Astrocyte (in vitro differentiated cells and primary cell): ENCODE measurements at regions not wholly inside any gene's neighbourhood (a gene's known extent, or its start where the extent isn't known, plus 50 kb on each side); places are given as distances from the start of the nearest gene placed in this dataset.

Experiments used
- DNase-seq: peaks from one replicate; pipeline ENCODE4 v3.0.0-alpha.2; 2010; ENCODE audit warnings: low read depth
- FAIRE-seq: peaks from 2 replicates; lab custom pipeline; 2011; peaks lifted over from hg19 to GRCh38; lab: Jason Lieb, UNC
- H2AFZ ChIP-seq: 2 replicates; pipeline ENCODE4 v1.6.0; 2012; ENCODE audit warnings: low read depth, low read length, inconsistent platforms
- H3K27ac ChIP-seq: 2 replicates; pipeline ENCODE4 v1.5.1; 2011; ENCODE audit warnings: low read depth, low read length, inconsistent platforms
- H3K27me3 ChIP-seq: 2 replicates; pipeline ENCODE4 v1.6.0; 2011; ENCODE audit warnings: low read length, inconsistent platforms; ENCODE audit not compliant: insufficient read depth
- H3K36me3 ChIP-seq: 2 replicates; pipeline ENCODE4 v1.5.1; 2011; ENCODE audit warnings: low read length, inconsistent platforms; ENCODE audit not compliant: insufficient read depth
- H3K4me1 ChIP-seq: 2 replicates; pipeline ENCODE4 v1.5.1; 2011; ENCODE audit warnings: low read length, inconsistent platforms; ENCODE audit not compliant: insufficient read depth
- H3K4me2 ChIP-seq: 2 replicates; pipeline ENCODE4 v1.6.0; 2012; ENCODE audit warnings: low read length, inconsistent platforms
- H3K4me3 ChIP-seq: 2 replicates; pipeline ENCODE4 v1.5.1; 2011; ENCODE audit warnings: low read depth, mild to moderate bottlenecking, low read length, inconsistent platforms; ENCODE audit not compliant: insufficient read depth
- H3K79me2 ChIP-seq: 2 replicates; pipeline ENCODE4 v1.6.0; 2012; ENCODE audit warnings: mild to moderate bottlenecking, low read length, inconsistent platforms; ENCODE audit not compliant: insufficient read depth
- H3K9ac ChIP-seq: 2 replicates; pipeline ENCODE4 v1.6.0; 2012; ENCODE audit warnings: mild to moderate bottlenecking, low read length, inconsistent platforms
- H3K9me3 ChIP-seq: 2 replicates; pipeline ENCODE4 v1.5.1; 2012; ENCODE audit warnings: low read depth, mild to moderate bottlenecking, low read length, inconsistent platforms; ENCODE audit not compliant: insufficient read depth
- H4K20me1 ChIP-seq: 2 replicates; pipeline ENCODE4 v1.6.0; 2012; ENCODE audit warnings: low read length, inconsistent platforms; ENCODE audit not compliant: insufficient read depth
- H3K27ac Mint-ChIP-seq: one replicate; pipeline ENCODE4 v1.8.0; 2021; ENCODE audit warnings: mild to moderate bottlenecking, mixed read lengths; ENCODE audit not compliant: unreplicated experiment
- H3K27me3 Mint-ChIP-seq: one replicate; pipeline ENCODE4 v1.8.0; 2021; ENCODE audit warnings: low read depth, mixed read lengths; ENCODE audit not compliant: unreplicated experiment
- H3K36me3 Mint-ChIP-seq: one replicate; pipeline ENCODE4 v1.8.0; 2021; ENCODE audit warnings: low read depth, mixed read lengths; ENCODE audit not compliant: unreplicated experiment
- H3K4me1 Mint-ChIP-seq: one replicate; pipeline ENCODE4 v1.8.0; 2021; ENCODE audit warnings: low read depth, mixed read lengths; ENCODE audit not compliant: unreplicated experiment
- H3K4me3 Mint-ChIP-seq: one replicate; pipeline ENCODE4 v1.8.0; 2021; ENCODE audit warnings: mild to moderate bottlenecking, moderate library complexity, mixed read lengths; ENCODE audit not compliant: unreplicated experiment
- H3K9me3 Mint-ChIP-seq: one replicate; pipeline ENCODE4 v1.8.0; 2021; ENCODE audit warnings: mild to moderate bottlenecking, mixed read lengths; ENCODE audit not compliant: unreplicated experiment
- CTCF ChIP-seq: IDR thresholded peaks from 2 replicates; pipeline ENCODE4 v1.5.1; 2011; ENCODE audit warnings: low read depth, mild to moderate bottlenecking, inconsistent platforms, low read length, moderate library complexity; ENCODE audit not compliant: insufficient read depth
- EZH2 ChIP-seq: IDR thresholded peaks from 2 replicates; pipeline ENCODE4 v1.6.1; 2012; ENCODE audit warnings: mild to moderate bottlenecking, low read length, inconsistent platforms; ENCODE audit not compliant: insufficient read depth

- no peak for TF ChIP-seq CTCF
- TF ChIP-seq EZH2: no peak
These were observed 1238.9 kb upstream of the ALCAM start for GRCh38 chr3:104127830-104128229.

GRCh38 chr3:104132566-104133403, 1233.9 kb upstream of the ALCAM start:
- Mint-ChIP-seq H3K27ac (no peak overlapping the region), H3K36me3 (no peaks in the 10 kb centered on the region), H3K4me1 (peaks cover 14% of the 10 kb centered on the region), H3K9me3 (no peaks in the 10 kb centered on the region), H3K4me3 (no peak overlapping the region), H3K27me3 (no peaks in the 10 kb centered on the region)
- Histone ChIP-seq H3K36me3 (no peaks in the 10 kb centered on the region), H3K9me3 (no peaks in the 10 kb centered on the region), H3K27ac (peak overlapping the region; percentile 56), H3K4me1 (no peaks in the 10 kb centered on the region), H2AFZ (peak overlapping the region; percentile 20), H3K4me2 (peak overlapping the region; percentile 37), H4K20me1 (no peaks in the 10 kb centered on the region), H3K79me2 (no peaks in the 10 kb centered on the region), H3K4me3 (no peak overlapping the region), H3K9ac (peak overlapping the region; percentile 14), H3K27me3 (no peaks in the 10 kb centered on the region)
- FAIRE-seq (peak; percentile 73), DNase-seq (peak; percentile 16)
- TF ChIP-seq CTCF: no peak
- TF ChIP-seq EZH2: no peak

More at GRCh38 chr3:104127830-104128229, 1238.9 kb upstream of the ALCAM start:
- H3K4me3 Mint-ChIP-seq: no peak overlapping the region
- Histone ChIP-seq H3K79me2 (no peaks in the 10 kb centered on the region), H3K9me3 (no peaks in the 10 kb centered on the region), H3K27me3 (no peaks in the 10 kb centered on the region), H3K4me3 (no peak overlapping the region), H3K4me1 (no peaks in the 10 kb centered on the region), H3K9ac (no peak overlapping the region), H4K20me1 (no peaks in the 10 kb centered on the region), H3K27ac (no peak overlapping the region), H2AFZ (no peak overlapping the region), H3K36me3 (no peaks in the 10 kb centered on the region), H3K4me2 (no peak overlapping the region)
- DNase-seq (no peak), FAIRE-seq (no peak)
- no peaks in the 10 kb centered on the region for H3K36me3 Mint-ChIP-seq
- H3K9me3 Mint-ChIP-seq: no peaks in the 10 kb centered on the region
- H3K27me3 Mint-ChIP-seq: no peaks in the 10 kb centered on the region
- H3K27ac Mint-ChIP-seq: no peak overlapping the region
- H3K4me1 Mint-ChIP-seq: peaks cover 12% of the 10 kb centered on the region

GRCh38 chr3:104133630-104134029, 1233.1 kb upstream of the ALCAM start:
- no peak for FAIRE-seq
- H4K20me1 ChIP-seq: no peaks in the 10 kb centered on the region
- H3K36me3 ChIP-seq: no peaks in the 10 kb centered on the region
- H3K27ac Mint-ChIP-seq: no peak overlapping the region
- H3K9me3 ChIP-seq: no peaks in the 10 kb centered on the region
- H3K4me3 Mint-ChIP-seq: no peak overlapping the region
- H3K4me1 Mint-ChIP-seq: peaks cover 11% of the 10 kb centered on the region
- H3K4me2 ChIP-seq: no peak overlapping the region
- no peak overlapping the region for H3K9ac ChIP-seq
- TF ChIP-seq CTCF (no peak), EZH2 (no peak)
- H3K36me3 Mint-ChIP-seq: no peaks in the 10 kb centered on the region
- no peak overlapping the region for H3K4me3 ChIP-seq
- no peaks in the 10 kb centered on the region for H3K27me3 ChIP-seq
- H3K9me3 Mint-ChIP-seq: no peaks in the 10 kb centered on the region
- no peak for DNase-seq
- H3K79me2 ChIP-seq: no peaks in the 10 kb centered on the region
- H3K4me1 ChIP-seq: no peaks in the 10 kb centered on the region
- H3K27ac ChIP-seq: peak overlapping the region; percentile 26
- no peaks in the 10 kb centered on the region for H3K27me3 Mint-ChIP-seq
- H2AFZ ChIP-seq: no peak overlapping the region
